SK-N-MC (cell line): ENCODE measurements at regions not wholly inside any gene's neighbourhood (a gene's known extent, or its start where the extent isn't known, plus 50 kb on each side); places are given as distances from the start of the nearest gene placed in this dataset.

ENCODE experiments used
- DNase-seq: peaks from one replicate; pipeline ENCODE4 v3.0.0-alpha.2; 2011; ENCODE audit warnings: low read depth, low spot score
- H3K27ac ChIP-seq: fragments of 200-600 bp; sonication (generic); 2 replicates; pipeline ENCODE4 v1.5.1; 2016; ENCODE audit warnings: mixed run types
- H3K36me3 ChIP-seq: fragments of 200-600 bp; sonication (generic); 2 replicates; pipeline ENCODE4 v1.6.1; 2017; ENCODE audit warnings: antibody characterized with exemption, low read length, mixed read lengths; ENCODE audit not compliant: insufficient read depth
- H3K4me3 ChIP-seq: fragments of 200-600 bp; sonication (generic); 2 replicates; pipeline ENCODE4 v1.5.1; 2016
- H3K9ac ChIP-seq: fragments of 200-600 bp; sonication (generic); 2 replicates; pipeline ENCODE4 v1.8.0; 2017; ENCODE audit warnings: mixed run types, mixed read lengths; ENCODE audit not compliant: insufficient read length
- H3K9me3 ChIP-seq: fragments of 200-600 bp; sonication (generic); 2 replicates; pipeline ENCODE4 v1.6.1; 2017; ENCODE audit warnings: low read depth, mild to moderate bottlenecking, antibody characterized with exemption, low read length, moderate library complexity, mixed read lengths
- EZH2 ChIP-seq: fragments of 200-600 bp; sonication (generic); IDR thresholded peaks from one replicate; pipeline ENCODE4 v1.6.1; 2017; ENCODE audit warnings: antibody characterized with exemption
- FOXP2 ChIP-seq: optimal IDR thresholded peaks from 2 replicates; pipeline ENCODE3; 2011; ENCODE audit warnings: mild to moderate bottlenecking, moderate library complexity; ENCODE audit not compliant: insufficient read depth; ENCODE audit errors: extremely low read length, control extremely low read depth
- POLR2AphosphoS5 ChIP-seq: IDR thresholded peaks from 2 replicates; pipeline ENCODE4 v1.6.1; 2012; ENCODE audit warnings: mild to moderate bottlenecking, low read depth, low read length, borderline replicate concordance

DNA sequence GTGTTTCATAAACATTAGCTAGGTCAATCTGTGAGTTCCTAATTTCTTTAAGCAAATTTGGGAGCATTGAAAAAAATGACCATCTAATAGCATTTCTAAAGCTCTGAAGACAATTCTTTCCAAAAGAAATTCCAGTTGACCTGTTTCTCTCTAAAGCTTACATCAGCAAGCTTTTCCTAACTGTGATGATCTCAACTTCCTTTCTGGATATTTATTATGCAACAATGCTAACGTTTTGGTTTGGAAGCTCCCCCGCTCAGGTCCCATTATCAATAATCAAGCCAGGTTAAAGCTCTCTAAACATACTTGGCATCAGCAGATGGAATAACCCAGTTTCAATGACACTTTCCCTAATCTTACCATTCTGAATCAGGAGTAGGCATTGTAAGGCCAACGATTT lies 196.3 kb upstream of the TANK start:
- TF ChIP-seq POLR2AphosphoS5 (no peak), FOXP2 (no peak), EZH2 (no peak)
- H3K36me3 ChIP-seq, result no peaks in the 10 kb centered on the region
- H3K27ac ChIP-seq, result no peak overlapping the region
- H3K9ac ChIP-seq, result no peak overlapping the region
- no peak overlapping the region for H3K4me3 ChIP-seq
- DNase-seq, result no peak
- H3K9me3 ChIP-seq, result no peaks in the 10 kb centered on the region

DNA sequence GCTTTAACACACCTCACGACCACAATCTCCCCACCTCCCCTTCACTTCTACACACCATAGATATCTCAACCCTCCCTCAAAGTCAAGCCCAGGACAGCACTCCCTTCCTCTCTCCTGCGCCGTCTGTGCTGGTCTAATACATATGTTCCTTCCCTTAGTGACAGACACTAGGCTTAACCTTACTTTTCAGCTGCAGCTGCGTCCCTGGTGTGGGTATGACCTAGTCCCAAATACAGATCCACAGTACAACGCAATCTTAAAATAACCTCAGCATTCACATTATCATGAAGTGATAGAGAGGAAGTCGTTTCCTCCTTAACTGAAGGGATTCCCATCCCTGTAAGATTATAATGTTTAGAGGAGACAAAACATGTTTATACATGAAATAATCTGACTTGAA lies 192.7 kb upstream of the TANK start:
- no peaks in the 10 kb centered on the region for H3K9me3 ChIP-seq
- H3K27ac ChIP-seq, result no peak overlapping the region
- DNase-seq, result no peak
- no peak overlapping the region for H3K9ac ChIP-seq
- no peak overlapping the region for H3K4me3 ChIP-seq
- no peaks in the 10 kb centered on the region for H3K36me3 ChIP-seq
- TF ChIP-seq POLR2AphosphoS5, result no peak
- TF ChIP-seq FOXP2, result no peak
- no peak for TF ChIP-seq EZH2

DNA sequence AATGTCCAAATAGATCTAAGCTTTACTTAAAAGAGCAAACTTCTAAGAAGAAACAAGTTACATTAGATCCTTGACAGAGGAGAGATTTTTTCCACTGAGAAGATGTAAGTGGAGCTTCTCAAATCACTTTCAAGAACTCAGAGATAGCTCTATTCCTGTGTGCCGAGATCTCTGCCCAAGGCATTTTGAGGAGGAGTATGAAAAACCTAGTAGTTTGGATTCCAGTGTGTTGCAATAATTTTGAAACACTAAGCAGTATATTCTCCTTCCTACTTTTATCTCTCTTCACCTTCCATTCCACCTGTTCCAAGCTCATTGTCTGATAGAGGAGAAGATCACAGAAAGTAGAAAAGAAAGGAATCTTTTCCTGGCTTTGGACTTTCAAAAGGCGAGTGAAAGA lies 192.0 kb upstream of the TANK start:
- H3K9me3 ChIP-seq, result no peaks in the 10 kb centered on the region
- H3K4me3 ChIP-seq, result no peak overlapping the region

DNA sequence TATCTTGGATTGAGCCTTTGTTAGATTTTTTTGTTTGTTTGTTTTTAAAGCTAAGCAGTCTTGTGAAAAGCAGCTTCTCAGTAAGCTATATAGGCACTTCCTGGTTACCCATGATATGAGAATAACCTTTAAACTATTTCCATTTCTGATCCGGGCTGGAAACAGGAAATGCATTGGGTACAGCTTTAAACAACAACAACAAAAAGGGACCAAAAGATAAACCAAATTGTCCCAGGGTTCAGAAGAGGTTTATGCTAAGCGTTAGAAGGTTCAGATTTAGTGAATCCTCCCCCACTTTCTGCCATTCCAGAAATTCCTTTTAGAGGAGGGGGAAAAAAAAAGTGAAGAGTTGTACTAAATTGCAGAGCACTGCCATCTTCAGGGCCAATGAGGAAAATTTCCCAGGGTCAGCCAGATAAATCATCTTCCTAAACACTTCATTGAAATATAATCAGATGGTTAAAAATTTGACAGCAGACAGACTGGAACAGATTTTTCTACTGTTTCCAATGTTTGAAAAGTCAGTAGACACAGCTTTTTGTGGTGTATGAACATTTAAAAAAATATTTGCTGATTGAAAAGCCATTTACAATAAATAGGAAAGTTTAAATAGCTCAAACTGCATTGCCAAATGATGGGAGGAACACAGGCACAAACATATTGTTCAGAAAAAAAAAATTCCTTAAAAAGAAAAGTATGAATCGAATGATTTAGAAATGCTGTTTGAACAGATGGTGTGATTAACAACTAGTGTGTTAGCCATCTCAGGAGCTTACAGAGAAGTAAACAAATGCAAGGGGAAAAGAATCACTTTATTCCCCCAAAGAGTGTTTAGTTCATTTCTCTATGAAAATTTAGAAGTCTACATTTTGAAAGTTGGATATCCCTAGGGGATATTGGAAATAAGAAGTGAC lies 189.9 kb upstream of the TANK start:
- DNase-seq, result peak; percentile 84
- no peak for TF ChIP-seq POLR2AphosphoS5
- no peak for TF ChIP-seq EZH2
- TF ChIP-seq FOXP2, result no peak
- Histone ChIP-seq H3K9me3 (no peaks in the 10 kb centered on the region), H3K9ac (peak overlapping the region; percentile 63), H3K36me3 (no peaks in the 10 kb centered on the region), H3K27ac (peak overlapping the region; percentile 56; the same call in 1 of the 2 replicates), H3K4me3 (peak overlapping the region; percentile 63)

More for the DNA sequence above, 192.0 kb upstream of the TANK start:
- no peak for DNase-seq
- H3K36me3 ChIP-seq, result no peaks in the 10 kb centered on the region
- H3K27ac ChIP-seq, result no peak overlapping the region
- no peak overlapping the region for H3K9ac ChIP-seq
- no peak for TF ChIP-seq POLR2AphosphoS5
- TF ChIP-seq FOXP2, result no peak
- TF ChIP-seq EZH2, result no peak

DNA sequence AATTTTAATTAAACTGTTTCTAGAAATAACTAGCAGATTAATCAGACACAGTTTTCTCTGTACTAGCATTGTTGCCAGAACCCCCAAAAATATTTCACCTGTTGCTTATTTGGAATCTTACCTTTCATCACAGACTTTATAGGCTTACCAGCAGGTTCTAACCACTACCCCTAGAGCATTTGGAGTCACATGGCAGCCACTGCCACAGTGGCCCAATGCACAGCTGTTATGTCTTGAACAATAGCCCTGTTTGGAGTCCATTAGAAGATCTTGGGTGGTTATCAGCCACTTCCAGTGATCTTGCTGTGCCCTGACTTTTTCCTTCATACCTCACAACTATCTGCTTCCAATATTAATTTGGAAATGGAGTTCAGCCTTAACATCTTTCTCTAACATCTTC lies 186.2 kb upstream of the TANK start:
- H3K4me3 ChIP-seq, result no peak overlapping the region
- no peak overlapping the region for H3K27ac ChIP-seq
- no peak for TF ChIP-seq FOXP2
- no peak for TF ChIP-seq EZH2
- no peak for TF ChIP-seq POLR2AphosphoS5
- H3K36me3 ChIP-seq, result no peaks in the 10 kb centered on the region
- H3K9me3 ChIP-seq, result no peaks in the 10 kb centered on the region; the same call in 1 of the 2 replicates
- no peak overlapping the region for H3K9ac ChIP-seq
- no peak for DNase-seq

DNA sequence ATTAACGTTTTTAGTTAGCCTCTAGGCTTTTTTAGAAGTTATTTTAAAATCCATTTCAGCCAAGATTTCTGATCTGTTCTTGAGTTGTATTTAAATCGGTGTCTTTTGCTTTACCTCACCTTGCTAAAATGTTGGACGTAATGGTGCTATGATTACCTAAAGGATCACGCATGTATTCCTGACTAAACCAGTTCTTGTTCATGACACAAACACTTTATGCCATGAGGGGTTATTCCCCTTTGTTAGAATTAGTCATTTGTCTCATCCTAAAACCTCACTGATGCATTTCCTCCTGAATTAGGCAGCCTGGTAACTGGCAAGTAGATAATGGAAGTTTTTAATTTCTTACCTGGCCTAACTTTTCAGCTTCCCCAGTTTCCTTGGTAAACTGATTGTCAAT lies 185.4 kb upstream of the TANK start:
- no peak for DNase-seq
- H3K9ac ChIP-seq, result no peak overlapping the region

DNA sequence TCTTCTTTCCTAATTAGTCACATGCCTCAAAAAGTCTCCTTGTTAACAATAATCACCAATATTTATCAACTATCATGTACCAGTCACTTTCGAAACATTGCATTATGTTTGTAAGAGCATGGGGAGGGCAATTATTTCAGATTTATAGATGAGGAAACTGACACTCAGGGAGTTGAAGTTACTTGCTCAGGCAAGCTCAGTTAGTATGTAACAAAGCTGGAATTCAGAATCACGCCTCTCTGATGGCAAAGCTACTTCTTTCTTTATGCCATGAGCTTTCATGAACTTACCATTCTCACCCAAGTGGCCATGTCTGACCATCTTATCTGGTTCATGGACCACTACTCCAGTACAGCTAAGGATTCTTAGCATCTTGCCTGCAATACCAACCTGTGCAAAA lies 183.4 kb upstream of the TANK start:
- no peak for TF ChIP-seq EZH2
- no peak for TF ChIP-seq FOXP2
- TF ChIP-seq POLR2AphosphoS5, result no peak

More for the DNA sequence above, 185.4 kb upstream of the TANK start:
- TF ChIP-seq EZH2 (no peak), POLR2AphosphoS5 (no peak), FOXP2 (no peak)
- Histone ChIP-seq H3K27ac (no peak overlapping the region), H3K36me3 (no peaks in the 10 kb centered on the region), H3K9me3 (no peaks in the 10 kb centered on the region; the same call in 1 of the 2 replicates), H3K4me3 (no peak overlapping the region)

DNA sequence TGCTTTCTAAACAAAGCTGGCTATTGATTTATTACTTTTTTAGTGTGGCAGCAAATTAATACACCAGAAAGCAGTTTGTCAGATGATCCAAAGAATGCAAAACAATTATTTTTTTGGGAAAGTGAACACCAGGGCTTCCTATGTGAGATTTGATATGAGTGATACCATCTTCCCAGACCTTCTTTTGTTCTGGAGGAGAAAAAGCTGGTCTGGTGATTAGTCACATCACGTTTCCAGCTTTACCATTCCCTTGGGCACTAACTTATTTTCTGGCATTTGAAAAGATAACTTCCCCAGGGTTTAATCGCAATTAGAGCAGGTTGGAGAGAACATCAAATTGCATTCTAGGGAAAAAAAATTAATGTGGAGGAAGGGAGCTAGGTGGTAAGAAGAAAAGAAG lies 182.9 kb upstream of the TANK start:
- DNase-seq, result no peak
- TF ChIP-seq POLR2AphosphoS5, result no peak
- TF ChIP-seq FOXP2, result no peak
- TF ChIP-seq EZH2, result no peak
- H3K9ac ChIP-seq, result no peak overlapping the region

More for the DNA sequence above, 183.4 kb upstream of the TANK start:
- Histone ChIP-seq H3K27ac (no peak overlapping the region), H3K9ac (no peak overlapping the region), H3K9me3 (no peaks in the 10 kb centered on the region; the same call in none of the 2 replicates), H3K4me3 (no peak overlapping the region), H3K36me3 (no peaks in the 10 kb centered on the region)
- DNase-seq, result no peak

More for the DNA sequence above, 182.9 kb upstream of the TANK start:
- no peaks in the 10 kb centered on the region; the same call in none of the 2 replicates for H3K9me3 ChIP-seq
- no peaks in the 10 kb centered on the region for H3K36me3 ChIP-seq
- no peak overlapping the region for H3K4me3 ChIP-seq
- H3K27ac ChIP-seq, result no peak overlapping the region
